ENCODE measurements at regions not wholly inside any gene's neighbourhood (a gene's known extent, or its start where the extent isn't known, plus 50 kb on each side); places are given as distances from the start of the nearest gene placed in this dataset.

- DNase-seq (ENCODE audit: low read depth) (peak; percentile 82), FAIRE-seq (peak; percentile 13)
- H3K36me3 ChIP-seq (ENCODE audit: control insufficient read depth, insufficient read depth, low read length) = no peaks in the 10 kb centered on the region
- TF ChIP-seq CTCF (IDR thresholded peaks at IDR 0.05; ENCODE audit: insufficient read depth, low read length, severe bottlenecking) = no peak
- H3K27me3 ChIP-seq (ENCODE audit: control insufficient read depth, insufficient read depth, low read length) = no peaks in the 10 kb centered on the region
- no peak overlapping the region for H3K4me3 ChIP-seq (ENCODE audit: low read depth, low read length)
These were observed 95.6 kb downstream of the ESM1 start for GRCh38 chr5:54889826-54890225.

GRCh38 chr5:54887663-54888062, 97.7 kb downstream of the ESM1 start:
- DNase-seq (ENCODE audit: low read depth) (no peak), FAIRE-seq (no peak)
- Histone ChIP-seq H3K27me3 (ENCODE audit: control insufficient read depth, insufficient read depth, low read length) (no peaks in the 10 kb centered on the region), H3K4me3 (ENCODE audit: low read depth, low read length) (no peak overlapping the region), H3K36me3 (ENCODE audit: control insufficient read depth, insufficient read depth, low read length) (no peaks in the 10 kb centered on the region)
- no peak for TF ChIP-seq CTCF (IDR thresholded peaks at IDR 0.05; ENCODE audit: insufficient read depth, low read length, severe bottlenecking)

GRCh38 chr5:54886866-54887265, 98.5 kb downstream of the ESM1 start:
- Histone ChIP-seq H3K36me3 (ENCODE audit: control insufficient read depth, insufficient read depth, low read length) (no peaks in the 10 kb centered on the region), H3K27me3 (ENCODE audit: control insufficient read depth, insufficient read depth, low read length) (no peaks in the 10 kb centered on the region), H3K4me3 (ENCODE audit: low read depth, low read length) (no peak overlapping the region)
- no peak for DNase-seq (ENCODE audit: low read depth)
- no peak for FAIRE-seq
- TF ChIP-seq CTCF (IDR thresholded peaks at IDR 0.05; ENCODE audit: insufficient read depth, low read length, severe bottlenecking) = no peak

GRCh38 chr5:54885636-54886035, 99.8 kb downstream of the ESM1 start:
- no peaks in the 10 kb centered on the region for H3K27me3 ChIP-seq (ENCODE audit: control insufficient read depth, insufficient read depth, low read length)
- FAIRE-seq (no peak), DNase-seq (ENCODE audit: low read depth) (no peak)
- H3K4me3 ChIP-seq (ENCODE audit: low read depth, low read length) = no peak overlapping the region
- no peak for TF ChIP-seq CTCF (IDR thresholded peaks at IDR 0.05; ENCODE audit: insufficient read depth, low read length, severe bottlenecking)
- no peaks in the 10 kb centered on the region for H3K36me3 ChIP-seq (ENCODE audit: control insufficient read depth, insufficient read depth, low read length)

GRCh38 chr5:54884195-54884536, 101.2 kb downstream of the ESM1 start:
- Histone ChIP-seq H3K4me3 (ENCODE audit: low read depth, low read length) (peak overlapping the region; percentile 46), H3K27me3 (ENCODE audit: control insufficient read depth, insufficient read depth, low read length) (no peaks in the 10 kb centered on the region), H3K36me3 (ENCODE audit: control insufficient read depth, insufficient read depth, low read length) (no peaks in the 10 kb centered on the region)
- DNase-seq (ENCODE audit: low read depth) = no peak
- TF ChIP-seq CTCF (IDR thresholded peaks at IDR 0.05; ENCODE audit: insufficient read depth, low read length, severe bottlenecking) = no peak
- FAIRE-seq = no peak

GRCh38 chr5:54883374-54884194, 101.8 kb downstream of the ESM1 start:
- no peak for DNase-seq (ENCODE audit: low read depth)
- TF ChIP-seq CTCF (IDR thresholded peaks at IDR 0.05; ENCODE audit: insufficient read depth, low read length, severe bottlenecking) = no peak
- Histone ChIP-seq H3K4me3 (ENCODE audit: low read depth, low read length) (peak overlapping the region; percentile 46), H3K36me3 (ENCODE audit: control insufficient read depth, insufficient read depth, low read length) (no peaks in the 10 kb centered on the region), H3K27me3 (ENCODE audit: control insufficient read depth, insufficient read depth, low read length) (no peaks in the 10 kb centered on the region)
- FAIRE-seq = no peak

Data from bronchial epithelial cell (primary cell).